GM23338 (cell line): ENCODE measurements at regions not wholly inside any gene's neighbourhood (a gene's known extent, or its start where the extent isn't known, plus 50 kb on each side); places are given as distances from the start of the nearest gene placed in this dataset.

ENCODE experiments used
- ATAC-seq: fragments of 200-7000 bp; cut with Tn5 transposase; 3 replicates; pipeline ENCODE4 v1.9.1; 2020
- DNase-seq: peaks from one replicate; pipeline ENCODE4 v3.0.0-alpha.2; 2015; ENCODE audit warnings: low spot score
- H2AFZ ChIP-seq: fragments of 200-600 bp; sonication (generic); 2 replicates; pipeline ENCODE4 v1.8.0; 2016; ENCODE audit warnings: antibody characterized with exemption, mild to moderate bottlenecking, moderate library complexity
- H3F3A ChIP-seq: fragments of 200-600 bp; sonication (generic); replicated peaks from 2 replicates; pipeline ENCODE4 v1.8.0; 2017; ENCODE audit warnings: antibody characterized with exemption, mixed run types, low read depth
- H3K27ac ChIP-seq: fragments of 200-600 bp; sonication (generic); 2 replicates; pipeline ENCODE4 v1.6.1; 2016; ENCODE audit warnings: low read depth
- H3K27me3 ChIP-seq: fragments of 200-600 bp; sonication (generic); 2 replicates; pipeline ENCODE4 v1.8.0; 2016; ENCODE audit warnings: mild to moderate bottlenecking, mixed run types, moderate library complexity; ENCODE audit not compliant: insufficient read depth
- H3K36me3 ChIP-seq: fragments of 200-600 bp; sonication (generic); 2 replicates; pipeline ENCODE4 v1.8.0; 2016; ENCODE audit warnings: mild to moderate bottlenecking; ENCODE audit not compliant: insufficient read depth
- H3K4me1 ChIP-seq: fragments of 200-600 bp; sonication (generic); 2 replicates; pipeline ENCODE4 v1.8.0; 2016; ENCODE audit warnings: mild to moderate bottlenecking, moderate library complexity; ENCODE audit not compliant: insufficient read depth
- H3K4me2 ChIP-seq: fragments of 200-600 bp; sonication (generic); 2 replicates; pipeline ENCODE4 v1.7.1; 2017; ENCODE audit warnings: mixed run types
- H3K4me3 ChIP-seq: fragments of 200-600 bp; sonication (generic); 2 replicates; pipeline ENCODE4 v1.6.1; 2016; ENCODE audit warnings: mixed run types
- H3K79me2 ChIP-seq: fragments of 200-600 bp; sonication (generic); replicated peaks from 2 replicates; pipeline ENCODE4 v1.8.0; 2017; ENCODE audit warnings: mild to moderate bottlenecking; ENCODE audit not compliant: insufficient read depth
- H3K9me2 ChIP-seq: fragments of 200-600 bp; sonication (generic); 2 replicates; pipeline ENCODE4 v1.8.0; 2017; ENCODE audit not compliant: insufficient read depth
- H4K20me1 ChIP-seq: fragments of 200-600 bp; sonication (generic); replicated peaks from 2 replicates; pipeline ENCODE4 v1.8.0; 2017; ENCODE audit warnings: mild to moderate bottlenecking; ENCODE audit not compliant: insufficient read depth
- H3K27ac Mint-ChIP-seq: 2 replicates; pipeline ENCODE4 v1.8.0; 2020; ENCODE audit warnings: inconsistent platforms, mild to moderate bottlenecking, moderate library complexity, mixed read lengths
- H3K27me3 Mint-ChIP-seq: 3 replicates; pipeline ENCODE4 v1.8.0; 2022; ENCODE audit warnings: low read depth, mild to moderate bottlenecking, moderate library complexity, mixed read lengths, inconsistent platforms; ENCODE audit not compliant: insufficient read depth, poor library complexity
- H3K36me3 Mint-ChIP-seq: 3 replicates; pipeline ENCODE4 v1.8.0; 2021; ENCODE audit warnings: low read depth, mild to moderate bottlenecking, inconsistent platforms, moderate library complexity, mixed read lengths
- H3K4me1 Mint-ChIP-seq: 3 replicates; pipeline ENCODE4 v1.8.0; 2020; ENCODE audit warnings: mild to moderate bottlenecking, inconsistent platforms, mixed read lengths
- H3K4me3 Mint-ChIP-seq: 3 replicates; pipeline ENCODE4 v1.8.0; 2021; ENCODE audit warnings: moderate library complexity, mild to moderate bottlenecking, inconsistent platforms, mixed read lengths
- H3K9me3 Mint-ChIP-seq: 3 replicates; pipeline ENCODE4 v1.8.0; 2020; ENCODE audit warnings: moderate library complexity, mild to moderate bottlenecking, inconsistent platforms, mixed read lengths
- CREB1 ChIP-seq: fragments of 250-450 bp; sonication (Bioruptor Pico); IDR thresholded peaks from 2 replicates; pipeline ENCODE4 v1.5.0; 2020; ENCODE audit warnings: low read depth, mild to moderate bottlenecking, moderate library complexity
- EZH2 ChIP-seq: fragments of 200-600 bp; sonication (generic); IDR thresholded peaks from one replicate; pipeline ENCODE4 v1.8.0; 2017; ENCODE audit warnings: antibody characterized with exemption, mild to moderate bottlenecking, low read depth; ENCODE audit not compliant: unreplicated experiment
- EZH2phosphoT487 ChIP-seq: fragments of 200-600 bp; sonication (generic); IDR thresholded peaks from one replicate; pipeline ENCODE4 v1.8.1; 2018; ENCODE audit warnings: antibody characterized with exemption; ENCODE audit not compliant: unreplicated experiment
- JUNB ChIP-seq: IDR thresholded peaks from one replicate; pipeline ENCODE4 v1.6.1; 2016; ENCODE audit warnings: antibody characterized with exemption; ENCODE audit not compliant: unreplicated experiment
- NANOG ChIP-seq: IDR thresholded peaks from 2 replicates; pipeline ENCODE4 v1.6.1; 2016; ENCODE audit warnings: antibody characterized with exemption, borderline replicate concordance
- POLR2AphosphoS5 ChIP-seq: IDR thresholded peaks from 2 replicates; pipeline ENCODE4 v1.6.1; 2016; ENCODE audit warnings: antibody characterized with exemption, low read depth
- STAT1 ChIP-seq: IDR thresholded peaks from one replicate; pipeline ENCODE4 v1.6.1; 2016; ENCODE audit warnings: antibody characterized with exemption; ENCODE audit not compliant: unreplicated experiment
- ZNF114 ChIP-seq: fragments of 250-450 bp; sonication (Bioruptor Pico); IDR thresholded peaks from 2 replicates; pipeline ENCODE4 v1.5.0; 2020; ENCODE audit warnings: mild to moderate bottlenecking, moderate library complexity
- ZNF331 ChIP-seq: fragments of 250-450 bp; sonication (Bioruptor Pico); IDR thresholded peaks from 2 replicates; pipeline ENCODE4 v1.5.0; 2020; ENCODE audit warnings: low read depth, mild to moderate bottlenecking, moderate library complexity
- TF ChIP-seq, protein P1 (sequence below), 2 experiments: fragments of 200-600 bp in 1 of 2; sonication (generic) in 1 of 2; conservative IDR thresholded peaks; 2 replicates each; pipeline versions ENCODE4 v1.5.1 to v1.6.1; 2016 to 2017; ENCODE audit warnings: antibody characterized with exemption in 2 of 2, low read depth in 2 of 2, mild to moderate bottlenecking in 2 of 2, moderate library complexity in 1 of 2
- TF ChIP-seq, protein P2 (sequence below): IDR thresholded peaks from 2 replicates; pipeline ENCODE4 v1.6.1; 2016; ENCODE audit warnings: antibody characterized with exemption
- TF ChIP-seq, protein P3 (sequence below): IDR thresholded peaks from one replicate; pipeline ENCODE4 v1.6.1; 2018; ENCODE audit warnings: antibody characterized with exemption; ENCODE audit not compliant: unreplicated experiment

DNA sequence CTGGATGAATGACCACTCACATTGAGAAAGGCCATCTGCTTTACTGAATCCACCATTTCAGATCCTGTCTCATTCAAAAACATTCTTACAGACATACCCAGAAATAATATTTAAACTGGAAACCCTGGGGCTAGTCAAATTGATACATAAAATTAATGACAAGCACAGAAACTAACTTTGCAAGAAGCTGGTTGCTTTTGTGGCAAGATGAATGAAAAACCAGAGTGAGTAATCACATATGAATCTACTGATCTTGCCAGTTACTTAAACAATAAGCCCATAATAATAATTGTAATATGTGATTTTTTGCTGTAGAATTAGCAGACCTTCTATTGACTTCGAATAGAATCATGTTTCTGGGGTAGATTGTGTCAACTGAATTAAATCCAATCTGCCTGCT is 235.1 kb downstream of the PPARGC1A start (continued):
- TF ChIP-seq, protein P1, sequence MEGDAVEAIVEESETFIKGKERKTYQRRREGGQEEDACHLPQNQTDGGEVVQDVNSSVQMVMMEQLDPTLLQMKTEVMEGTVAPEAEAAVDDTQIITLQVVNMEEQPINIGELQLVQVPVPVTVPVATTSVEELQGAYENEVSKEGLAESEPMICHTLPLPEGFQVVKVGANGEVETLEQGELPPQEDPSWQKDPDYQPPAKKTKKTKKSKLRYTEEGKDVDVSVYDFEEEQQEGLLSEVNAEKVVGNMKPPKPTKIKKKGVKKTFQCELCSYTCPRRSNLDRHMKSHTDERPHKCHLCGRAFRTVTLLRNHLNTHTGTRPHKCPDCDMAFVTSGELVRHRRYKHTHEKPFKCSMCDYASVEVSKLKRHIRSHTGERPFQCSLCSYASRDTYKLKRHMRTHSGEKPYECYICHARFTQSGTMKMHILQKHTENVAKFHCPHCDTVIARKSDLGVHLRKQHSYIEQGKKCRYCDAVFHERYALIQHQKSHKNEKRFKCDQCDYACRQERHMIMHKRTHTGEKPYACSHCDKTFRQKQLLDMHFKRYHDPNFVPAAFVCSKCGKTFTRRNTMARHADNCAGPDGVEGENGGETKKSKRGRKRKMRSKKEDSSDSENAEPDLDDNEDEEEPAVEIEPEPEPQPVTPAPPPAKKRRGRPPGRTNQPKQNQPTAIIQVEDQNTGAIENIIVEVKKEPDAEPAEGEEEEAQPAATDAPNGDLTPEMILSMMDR (conservative IDR thresholded peaks at IDR 0.05; ENCODE audit: low read depth in 2 of 2): no peak
- TF ChIP-seq NANOG (no peak), EZH2phosphoT487 (no peak), POLR2AphosphoS5 (no peak), ZNF114 (CRISPR knock-in tag) (no peak), CREB1 (CRISPR knock-in tag) (no peak), ZNF331 (CRISPR knock-in tag) (no peak), JUNB (no peak)

DNA sequence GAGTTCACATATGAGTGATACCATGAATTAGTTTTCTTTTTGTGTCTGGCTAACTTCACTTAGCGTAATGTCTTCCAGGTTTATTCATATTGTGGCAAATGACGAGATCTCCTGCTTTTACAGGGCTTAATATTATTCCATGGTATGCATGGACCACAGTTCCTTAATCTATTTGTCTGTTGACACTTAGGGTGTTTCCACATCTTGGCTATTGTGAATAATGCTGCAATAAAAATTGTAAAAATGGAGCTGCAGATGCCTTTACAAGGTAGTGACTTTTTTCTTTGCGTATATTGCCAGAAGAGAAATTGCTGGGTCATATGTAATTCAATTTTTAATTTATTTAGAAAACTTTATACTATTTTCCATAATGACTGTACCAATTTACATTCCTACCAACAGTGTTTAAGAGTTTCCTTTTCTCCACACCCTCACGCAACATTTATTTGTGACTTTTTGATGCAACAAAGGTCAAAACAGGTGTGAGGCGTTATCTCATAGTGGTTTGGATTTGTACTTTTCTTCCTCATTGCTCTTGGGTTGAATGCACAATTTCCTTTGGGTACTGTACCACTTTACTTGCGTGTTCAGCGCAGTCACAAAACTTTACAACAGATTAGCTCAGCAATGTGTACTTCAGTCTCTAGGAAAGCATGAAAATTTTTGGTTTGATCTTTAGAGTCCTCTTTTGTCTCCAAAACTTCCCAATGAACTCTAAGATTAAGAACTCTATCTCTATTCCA is 240.8 kb downstream of the PPARGC1A start:
- H3K4me3 Mint-ChIP-seq: no peak overlapping the region
- no peak for DNase-seq
- Histone ChIP-seq H2AFZ (no peak overlapping the region), H3K4me2 (no peak overlapping the region), H4K20me1 (no peaks in the 10 kb centered on the region), H3F3A (no peaks in the 10 kb centered on the region), H3K4me1 (no peaks in the 10 kb centered on the region), H3K27me3 (no peaks in the 10 kb centered on the region), H3K36me3 (no peaks in the 10 kb centered on the region), H3K9me2 (no peaks in the 10 kb centered on the region), H3K27ac (no peak overlapping the region), H3K79me2 (no peaks in the 10 kb centered on the region), H3K4me3 (no peak overlapping the region)
- H3K9me3 Mint-ChIP-seq: peaks cover 29% of the 10 kb centered on the region
- H3K27me3 Mint-ChIP-seq: no peaks in the 10 kb centered on the region
- no peak overlapping the region for H3K27ac Mint-ChIP-seq
- H3K36me3 Mint-ChIP-seq: peaks cover 18% of the 10 kb centered on the region; the same call in 2 of the 3 replicates
- ATAC-seq: no peak
- no peaks in the 10 kb centered on the region for H3K4me1 Mint-ChIP-seq
- TF ChIP-seq, protein P2, sequence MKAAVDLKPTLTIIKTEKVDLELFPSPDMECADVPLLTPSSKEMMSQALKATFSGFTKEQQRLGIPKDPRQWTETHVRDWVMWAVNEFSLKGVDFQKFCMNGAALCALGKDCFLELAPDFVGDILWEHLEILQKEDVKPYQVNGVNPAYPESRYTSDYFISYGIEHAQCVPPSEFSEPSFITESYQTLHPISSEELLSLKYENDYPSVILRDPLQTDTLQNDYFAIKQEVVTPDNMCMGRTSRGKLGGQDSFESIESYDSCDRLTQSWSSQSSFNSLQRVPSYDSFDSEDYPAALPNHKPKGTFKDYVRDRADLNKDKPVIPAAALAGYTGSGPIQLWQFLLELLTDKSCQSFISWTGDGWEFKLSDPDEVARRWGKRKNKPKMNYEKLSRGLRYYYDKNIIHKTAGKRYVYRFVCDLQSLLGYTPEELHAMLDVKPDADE: no peak
- TF ChIP-seq STAT1 (no peak), EZH2 (no peak), CREB1 (CRISPR knock-in tag) (no peak), EZH2phosphoT487 (no peak), ZNF331 (CRISPR knock-in tag) (no peak), POLR2AphosphoS5 (no peak)
- TF ChIP-seq, protein P3, sequence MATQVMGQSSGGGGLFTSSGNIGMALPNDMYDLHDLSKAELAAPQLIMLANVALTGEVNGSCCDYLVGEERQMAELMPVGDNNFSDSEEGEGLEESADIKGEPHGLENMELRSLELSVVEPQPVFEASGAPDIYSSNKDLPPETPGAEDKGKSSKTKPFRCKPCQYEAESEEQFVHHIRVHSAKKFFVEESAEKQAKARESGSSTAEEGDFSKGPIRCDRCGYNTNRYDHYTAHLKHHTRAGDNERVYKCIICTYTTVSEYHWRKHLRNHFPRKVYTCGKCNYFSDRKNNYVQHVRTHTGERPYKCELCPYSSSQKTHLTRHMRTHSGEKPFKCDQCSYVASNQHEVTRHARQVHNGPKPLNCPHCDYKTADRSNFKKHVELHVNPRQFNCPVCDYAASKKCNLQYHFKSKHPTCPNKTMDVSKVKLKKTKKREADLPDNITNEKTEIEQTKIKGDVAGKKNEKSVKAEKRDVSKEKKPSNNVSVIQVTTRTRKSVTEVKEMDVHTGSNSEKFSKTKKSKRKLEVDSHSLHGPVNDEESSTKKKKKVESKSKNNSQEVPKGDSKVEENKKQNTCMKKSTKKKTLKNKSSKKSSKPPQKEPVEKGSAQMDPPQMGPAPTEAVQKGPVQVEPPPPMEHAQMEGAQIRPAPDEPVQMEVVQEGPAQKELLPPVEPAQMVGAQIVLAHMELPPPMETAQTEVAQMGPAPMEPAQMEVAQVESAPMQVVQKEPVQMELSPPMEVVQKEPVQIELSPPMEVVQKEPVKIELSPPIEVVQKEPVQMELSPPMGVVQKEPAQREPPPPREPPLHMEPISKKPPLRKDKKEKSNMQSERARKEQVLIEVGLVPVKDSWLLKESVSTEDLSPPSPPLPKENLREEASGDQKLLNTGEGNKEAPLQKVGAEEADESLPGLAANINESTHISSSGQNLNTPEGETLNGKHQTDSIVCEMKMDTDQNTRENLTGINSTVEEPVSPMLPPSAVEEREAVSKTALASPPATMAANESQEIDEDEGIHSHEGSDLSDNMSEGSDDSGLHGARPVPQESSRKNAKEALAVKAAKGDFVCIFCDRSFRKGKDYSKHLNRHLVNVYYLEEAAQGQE: no peak
- TF ChIP-seq, protein P1 (conservative IDR thresholded peaks at IDR 0.05; ENCODE audit: low read depth in 2 of 2): no peak
